GM23248 (cell line): ENCODE measurements at regions not wholly inside any gene's neighbourhood (a gene's known extent, or its start where the extent isn't known, plus 50 kb on each side); places are given as distances from the start of the nearest gene placed in this dataset.

Experiments used
- DNase-seq: peaks from one replicate; pipeline ENCODE4 v3.0.0-alpha.2; 2015
- H2AFZ ChIP-seq: fragments of 200-600 bp; sonication (generic); 2 replicates; pipeline ENCODE4 v1.6.1; 2016; ENCODE audit warnings: antibody characterized with exemption
- H3F3A ChIP-seq: fragments of 200-600 bp; sonication (generic); 2 replicates; pipeline ENCODE4 v1.6.1; 2016; ENCODE audit warnings: mild to moderate bottlenecking, antibody characterized with exemption, mixed run types; ENCODE audit not compliant: insufficient read depth
- H3K27ac ChIP-seq: fragments of 200-600 bp; sonication (generic); 2 replicates; pipeline ENCODE4 v1.5.1; 2016; ENCODE audit warnings: mild to moderate bottlenecking
- H3K27me3 ChIP-seq: fragments of 200-600 bp; sonication (generic); replicated peaks from 2 replicates; pipeline ENCODE4 v1.6.1; 2016; ENCODE audit warnings: mild to moderate bottlenecking; ENCODE audit not compliant: insufficient read depth
- H3K36me3 ChIP-seq: fragments of 200-600 bp; sonication (generic); 2 replicates; pipeline ENCODE4 v1.6.1; 2016; ENCODE audit warnings: low read depth, mild to moderate bottlenecking
- H3K4me1 ChIP-seq: fragments of 200-600 bp; sonication (generic); 2 replicates; pipeline ENCODE4 v1.6.1; 2016; ENCODE audit warnings: mild to moderate bottlenecking; ENCODE audit not compliant: insufficient read depth
- H3K4me2 ChIP-seq: fragments of 200-600 bp; sonication (generic); one replicate; pipeline ENCODE4 v1.6.1; 2016; ENCODE audit warnings: mild to moderate bottlenecking; ENCODE audit not compliant: unreplicated experiment
- H3K4me3 ChIP-seq: fragments of 200-600 bp; sonication (generic); 2 replicates; pipeline ENCODE4 v1.5.1; 2016; ENCODE audit warnings: mild to moderate bottlenecking
- H3K79me2 ChIP-seq: fragments of 200-600 bp; sonication (generic); 2 replicates; pipeline ENCODE4 v1.6.1; 2016; ENCODE audit warnings: mild to moderate bottlenecking; ENCODE audit not compliant: insufficient read depth
- H3K9ac ChIP-seq: fragments of 200-600 bp; sonication (generic); 2 replicates; pipeline ENCODE4 v1.6.1; 2016; ENCODE audit warnings: mild to moderate bottlenecking
- H3K9me2 ChIP-seq: fragments of 200-600 bp; sonication (generic); 2 replicates; pipeline ENCODE4 v1.6.1; 2016; ENCODE audit warnings: mixed run types, mild to moderate bottlenecking, moderate library complexity; ENCODE audit not compliant: insufficient read depth
- H3K9me3 ChIP-seq: fragments of 200-600 bp; sonication (generic); one replicate; pipeline ENCODE4 v1.6.1; 2017; ENCODE audit warnings: low read depth
- H4K20me1 ChIP-seq: fragments of 200-600 bp; sonication (generic); 2 replicates; pipeline ENCODE4 v1.6.0; 2016; ENCODE audit not compliant: insufficient read depth
- EZH2 ChIP-seq: fragments of 200-600 bp; sonication (generic); IDR thresholded peaks from 2 replicates; pipeline ENCODE4 v1.6.1; 2018; ENCODE audit warnings: antibody characterized with exemption, mild to moderate bottlenecking; ENCODE audit not compliant: insufficient read depth, poor library complexity, severe bottlenecking
- EZH2phosphoT487 ChIP-seq: fragments of 200-600 bp; sonication (generic); IDR thresholded peaks from 2 replicates; pipeline ENCODE4 v1.6.1; 2018; ENCODE audit warnings: antibody characterized with exemption, moderate library complexity, mild to moderate bottlenecking, low read depth; ENCODE audit not compliant: insufficient read depth
- WGBS, 2 experiments: methylation state at CpG; one replicate each; pipeline ENCODE4 v1.1.6; 2015 to 2017; ENCODE audit warnings: low lambda C conversion rate in 2 of 2, low coverage in 1 of 2; ENCODE audit errors: missing lambda C conversion rate in 2 of 2; 5-methylcytosine and 5-hydroxymethylcytosine counted together
- in situ Hi-C: fragments of 300-500 bp; cut with MboI; formaldehyde crosslinking; loops from 2 replicates; pipeline ENCODE4 v1.15.0; 2020

DNA sequence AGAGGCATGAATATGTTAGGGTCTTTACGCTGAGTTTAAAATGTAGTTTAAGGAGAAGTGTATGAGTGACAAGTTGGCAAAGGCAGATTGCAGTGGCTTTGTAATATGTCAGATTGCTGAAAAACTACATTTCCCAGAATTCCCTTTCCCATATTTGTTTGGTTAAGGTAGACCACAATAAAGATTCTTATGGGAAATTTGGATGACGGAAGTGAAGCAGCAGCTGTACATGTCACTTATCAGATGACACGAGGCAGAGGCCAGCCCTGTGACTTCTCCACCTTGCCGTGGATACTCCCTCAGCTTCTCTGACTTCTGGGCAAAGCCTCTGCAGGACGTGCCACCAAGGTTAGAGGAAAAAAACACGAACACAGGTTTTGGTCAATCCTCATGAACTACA is 229.7 kb upstream of the DKK2 start:
- in situ Hi-C loops: no loop called here
- no peak overlapping the region for H3K4me2 ChIP-seq
- TF ChIP-seq EZH2 (no peak), EZH2phosphoT487 (no peak)
- H3K9me3 ChIP-seq: no peaks in the 10 kb centered on the region
- no peaks in the 10 kb centered on the region for H3K27me3 ChIP-seq
- H3F3A ChIP-seq: no peaks in the 10 kb centered on the region; the same call in 1 of the 2 replicates
- 49 to 52% methylated on average over 6 of the region's 6 CpGs for WGBS, 2 experiments
- no peak overlapping the region for H3K4me3 ChIP-seq
- no peaks in the 10 kb centered on the region for H3K9me2 ChIP-seq
- H4K20me1 ChIP-seq: no peaks in the 10 kb centered on the region
- no peak overlapping the region for H3K27ac ChIP-seq
- H2AFZ ChIP-seq: no peak overlapping the region
- H3K9ac ChIP-seq: no peak overlapping the region
- no peak for DNase-seq
- no peaks in the 10 kb centered on the region for H3K36me3 ChIP-seq
- no peaks in the 10 kb centered on the region for H3K79me2 ChIP-seq
- H3K4me1 ChIP-seq: no peaks in the 10 kb centered on the region

DNA sequence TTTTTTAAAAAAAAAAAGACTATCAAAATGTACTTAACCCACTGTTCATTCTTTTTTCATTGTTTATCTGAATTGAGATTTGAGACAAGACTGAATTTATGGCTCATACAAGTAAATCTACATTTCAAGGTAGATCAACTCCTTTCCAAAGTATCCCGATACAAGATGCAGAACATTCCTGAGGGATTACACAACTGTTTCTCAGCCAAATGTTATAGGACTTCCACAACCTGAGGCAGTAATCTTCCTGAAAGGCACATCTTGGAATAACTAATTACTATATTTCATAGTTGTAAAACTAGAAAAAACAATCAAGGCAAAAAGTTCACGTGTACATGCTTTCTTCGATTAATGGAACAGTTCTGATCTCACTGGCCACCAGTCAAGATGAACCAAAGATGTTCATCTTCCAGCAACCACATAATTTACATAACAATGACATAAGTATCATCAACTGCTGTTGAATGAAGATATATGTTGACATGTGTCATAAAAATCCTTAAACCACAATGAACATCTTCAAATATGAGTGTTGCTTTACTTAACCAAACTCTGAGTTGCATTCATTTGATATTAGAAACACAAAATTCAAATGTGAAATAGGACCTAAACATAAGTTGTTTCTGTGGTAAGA is 225.2 kb upstream of the DKK2 start:
- H3K79me2 ChIP-seq: no peaks in the 10 kb centered on the region
- WGBS, 2 experiments: 30 to 33% methylated on average over 3 of the region's 3 CpGs
- no peak overlapping the region for H3K4me3 ChIP-seq
- H3F3A ChIP-seq: no peaks in the 10 kb centered on the region; the same call in 1 of the 2 replicates
- H2AFZ ChIP-seq: no peak overlapping the region
- H3K27ac ChIP-seq: no peak overlapping the region
- no peak for DNase-seq
- H3K4me2 ChIP-seq: peak overlapping the region; percentile 1
- 0 out of 2 replicates have a peak, but pooled peaks cover 2% of the 10 kb centered on the region for H3K9me2 ChIP-seq
- no peaks in the 10 kb centered on the region for H4K20me1 ChIP-seq
- H3K9me3 ChIP-seq: no peaks in the 10 kb centered on the region
- H3K9ac ChIP-seq: no peak overlapping the region
- H3K36me3 ChIP-seq: no peaks in the 10 kb centered on the region
- peaks cover 9% of the 10 kb centered on the region; the same call in 1 of the 2 replicates for H3K4me1 ChIP-seq
- no peaks in the 10 kb centered on the region for H3K27me3 ChIP-seq
- in situ Hi-C loops: no loop called here
- TF ChIP-seq EZH2: no peak
- TF ChIP-seq EZH2phosphoT487: no peak

DNA sequence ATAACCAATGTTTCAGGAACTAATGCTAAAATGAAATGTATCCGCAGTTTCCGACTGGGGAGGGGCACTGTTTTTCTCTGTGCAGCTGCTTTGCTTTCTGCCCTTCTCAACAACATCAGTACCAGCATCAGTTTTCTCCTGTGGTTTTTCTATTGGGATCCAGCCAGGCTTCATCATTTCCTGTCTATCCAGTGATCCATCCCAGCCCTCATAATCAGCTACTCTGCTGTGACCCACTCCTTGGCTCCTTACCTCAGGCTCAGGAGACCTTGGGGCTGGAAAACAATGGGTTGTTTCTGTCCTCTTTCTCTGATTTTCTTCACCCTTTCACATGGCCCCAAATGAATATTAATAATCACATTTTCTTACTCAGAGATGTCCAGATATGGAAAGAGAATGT is 222.2 kb upstream of the DKK2 start:
- peak; percentile 70 for DNase-seq
- Histone ChIP-seq H3K4me3 (no peak overlapping the region), H3F3A (no peaks in the 10 kb centered on the region; the same call in 1 of the 2 replicates), H3K27me3 (no peaks in the 10 kb centered on the region), H3K4me2 (no peak overlapping the region), H3K9ac (no peak overlapping the region), H3K4me1 (peaks cover 14% of the 10 kb centered on the region; the same call in 1 of the 2 replicates), H3K79me2 (no peaks in the 10 kb centered on the region), H3K9me3 (no peaks in the 10 kb centered on the region), H4K20me1 (no peaks in the 10 kb centered on the region), H3K9me2 (peaks cover 5% of the 10 kb centered on the region; the same call in 1 of the 2 replicates), H3K27ac (no peak overlapping the region), H2AFZ (no peak overlapping the region), H3K36me3 (no peaks in the 10 kb centered on the region)
- TF ChIP-seq EZH2: no peak
- no peak for TF ChIP-seq EZH2phosphoT487
- in situ Hi-C loops: no loop called here
- 93 to 95% methylated on average over 2 of the region's 2 CpGs for WGBS, 2 experiments

DNA sequence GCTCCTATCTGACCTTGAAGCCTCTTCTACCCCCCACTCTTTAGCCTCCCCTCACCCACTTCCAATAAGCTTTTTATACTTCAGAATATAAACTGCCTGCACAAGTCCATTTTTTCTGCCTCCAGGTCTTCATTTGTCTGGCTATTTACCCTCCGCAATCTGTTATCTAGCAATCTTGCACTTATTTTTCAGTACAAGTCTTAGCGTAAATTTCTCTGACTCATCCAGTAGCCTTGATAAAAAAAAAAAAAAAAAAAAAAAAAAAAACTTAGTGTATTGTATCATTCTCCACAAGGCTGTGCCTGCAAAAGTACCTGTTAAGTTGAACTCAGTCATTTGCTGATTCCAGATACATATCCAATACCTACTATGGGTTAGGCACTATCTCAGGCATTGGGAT is 219.5 kb upstream of the DKK2 start:
- no peaks in the 10 kb centered on the region for H3F3A ChIP-seq
- H3K27me3 ChIP-seq: no peaks in the 10 kb centered on the region
- H3K9ac ChIP-seq: no peak overlapping the region
- H3K79me2 ChIP-seq: no peaks in the 10 kb centered on the region
- in situ Hi-C loops: no loop called here
- H3K27ac ChIP-seq: no peak overlapping the region
- no peak for DNase-seq
- peaks cover 14% of the 10 kb centered on the region; the same call in 1 of the 2 replicates for H3K4me1 ChIP-seq
- H3K9me2 ChIP-seq: peaks cover 5% of the 10 kb centered on the region; the same call in 1 of the 2 replicates
- no peak overlapping the region for H3K4me2 ChIP-seq
- no peaks in the 10 kb centered on the region for H3K36me3 ChIP-seq
- no peak overlapping the region for H2AFZ ChIP-seq
- no peak overlapping the region for H3K4me3 ChIP-seq
- no peaks in the 10 kb centered on the region for H3K9me3 ChIP-seq
- WGBS, 2 experiments: 70 to 74% methylated on average over 2 of the region's 2 CpGs
- TF ChIP-seq EZH2: no peak
- TF ChIP-seq EZH2phosphoT487: no peak
- H4K20me1 ChIP-seq: no peaks in the 10 kb centered on the region
